GM12878 (cell line): ENCODE measurements at regions not wholly inside any gene's neighbourhood (a gene's known extent, or its start where the extent isn't known, plus 50 kb on each side); places are given as distances from the start of the nearest gene placed in this dataset.

Experiments used
- ATAC-seq: fragments of 200-7000 bp; cut with Tn5 transposase; 3 replicates; pipeline ENCODE4 v1.9.1; 2020; ENCODE audit warnings: mild to moderate bottlenecking, moderate library complexity
- BruUV-seq: library from RNA; stranded (reverse); fragments of 400-500 nt; replicated peaks from 2 replicates; lab custom pipeline; 2021; lab: Mats Ljungman, UMichigan
- CTCF ChIA-PET: fragments of 300-600 bp; sonication (Branson Sonifier 250); formaldehyde crosslinking; extraction: SDS; loops from one replicate; lab custom pipeline; 2021; ENCODE audit warnings: inconsistent platforms; lab: Yijun Ruan, JAX
- POLR2A ChIA-PET: fragments of 350-600 bp; formaldehyde crosslinking; extraction: SDS; loops from one replicate; lab custom pipeline; 2021; ENCODE audit warnings: inconsistent platforms; lab: Charles Lee
- RAD21 ChIA-PET: fragments of 300-600 bp; sonication (Branson Sonifier 250); formaldehyde crosslinking; loops from one replicate; lab custom pipeline; 2023; ENCODE audit warnings: antibody characterized with exemption; ENCODE audit not compliant: unreplicated experiment; lab: Charles Lee
- SMC1A ChIA-PET: fragments of 300-600 bp; sonication (Branson Sonifier 250); formaldehyde crosslinking; loops from one replicate; lab custom pipeline; 2023; ENCODE audit not compliant: unreplicated experiment, uncharacterized antibody; lab: Charles Lee
- DNase-seq: peaks from one replicate; pipeline ENCODE4 v3.0.0-alpha.2; 2011; ENCODE audit warnings: low read depth, low spot score
- FAIRE-seq: peaks from 3 replicates; lab custom pipeline; 2011; peaks lifted over from hg19 to GRCh38; lab: Jason Lieb, UNC
- H2AFZ ChIP-seq: 2 replicates; pipeline ENCODE4 v1.6.0; 2011; ENCODE audit warnings: low read depth, low read length, control low read depth; ENCODE audit not compliant: control insufficient read depth
- H3K27ac ChIP-seq: 2 replicates; pipeline ENCODE4 v1.5.1; 2011; ENCODE audit warnings: control low read depth; ENCODE audit not compliant: control insufficient read depth, insufficient read depth
- H3K27me3 ChIP-seq, 2 experiments: replicated peaks in 1 of 2; 2 replicates each; pipeline versions ENCODE4 v1.6.0 to v1.6.1; 2011; ENCODE audit warnings: low read length in 1 of 2; ENCODE audit not compliant: control insufficient read depth in 2 of 2, insufficient read depth in 2 of 2
- H3K36me3 ChIP-seq, 2 experiments: 2 replicates each; pipeline ENCODE4 v1.5.1; 2011; ENCODE audit warnings: low read length in 1 of 2; ENCODE audit not compliant: control insufficient read depth in 2 of 2, insufficient read depth in 2 of 2
- H3K4me1 ChIP-seq: 2 replicates; pipeline ENCODE4 v1.6.1; 2011; ENCODE audit warnings: mild to moderate bottlenecking, low read length, moderate library complexity, mixed read lengths; ENCODE audit not compliant: control insufficient read depth, insufficient read depth
- H3K4me2 ChIP-seq: 2 replicates; pipeline ENCODE4 v1.6.0; 2011; ENCODE audit warnings: control low read depth; ENCODE audit not compliant: control insufficient read depth, insufficient read depth
- H3K4me3 ChIP-seq: fragments of 200-600 bp; sonication (generic); 2 replicates; pipeline ENCODE4 v1.5.1; 2016
- H3K79me2 ChIP-seq: 2 replicates; pipeline ENCODE4 v1.6.0; 2011; ENCODE audit warnings: low read length; ENCODE audit not compliant: control insufficient read depth, insufficient read depth
- H3K9ac ChIP-seq: 2 replicates; pipeline ENCODE4 v1.8.0; 2011; ENCODE audit warnings: low read length, control low read depth, mixed read lengths; ENCODE audit not compliant: control insufficient read depth, insufficient read depth
- H3K9me3 ChIP-seq: replicated peaks from 3 replicates; pipeline ENCODE4 v1.5.1; 2011; ENCODE audit warnings: mild to moderate bottlenecking, low read length; ENCODE audit not compliant: control insufficient read depth, insufficient read depth
- H4K20me1 ChIP-seq: 2 replicates; pipeline ENCODE4 v1.6.0; 2011; ENCODE audit not compliant: control insufficient read depth, insufficient read depth
- CHD2 ChIP-seq: IDR thresholded peaks from 2 replicates; pipeline ENCODE4 v1.6.1; 2011; ENCODE audit warnings: low read depth, low read length, improper control_type of control experiment, borderline replicate concordance
- CREB1 ChIP-seq: IDR thresholded peaks from 2 replicates; pipeline ENCODE4 v1.6.1; 2012; ENCODE audit warnings: low read depth, mild to moderate bottlenecking, inconsistent platforms
- ELK1 ChIP-seq: IDR thresholded peaks from 2 replicates; pipeline ENCODE4 v1.6.1; 2012; ENCODE audit warnings: low read depth, low read length, improper control_type of control experiment
- FOXM1 ChIP-seq: IDR thresholded peaks from 2 replicates; pipeline ENCODE4 v1.6.1; 2012; ENCODE audit warnings: low read depth, mild to moderate bottlenecking, inconsistent platforms, low read length, moderate library complexity
- IKZF2 ChIP-seq, 2 experiments: fragments of 450-650 bp; IDR thresholded peaks; 2 replicates each; pipeline ENCODE4 v1.6.1; 2017; ENCODE audit warnings: mild to moderate bottlenecking in 2 of 2, moderate library complexity in 2 of 2
- IRF5 ChIP-seq: fragments of 450-650 bp; IDR thresholded peaks from 2 replicates; pipeline ENCODE4 v1.6.1; 2017; ENCODE audit warnings: borderline replicate concordance
- KDM1A ChIP-seq: fragments of 200-600 bp; sonication (generic); IDR thresholded peaks from 2 replicates; pipeline ENCODE4 v1.6.1; 2016; ENCODE audit warnings: borderline replicate concordance
- LARP7 ChIP-seq: fragments of 450-650 bp; IDR thresholded peaks from 2 replicates; pipeline ENCODE4 v1.6.1; 2017; ENCODE audit warnings: mild to moderate bottlenecking
- NFYA ChIP-seq: IDR thresholded peaks from 2 replicates; pipeline ENCODE4 v1.6.1; 2011; ENCODE audit warnings: low read depth, mild to moderate bottlenecking, low read length, improper control_type of control experiment, borderline replicate concordance
- RCOR1 ChIP-seq: conservative IDR thresholded peaks from 2 replicates; pipeline ENCODE4 v1.6.1; 2012; ENCODE audit warnings: low read depth, low read length, improper control_type of control experiment
- SMARCA5 ChIP-seq: fragments of 450-650 bp; IDR thresholded peaks from 2 replicates; pipeline ENCODE4 v1.6.1; 2017; ENCODE audit warnings: mild to moderate bottlenecking
- SPI1 ChIP-seq: IDR thresholded peaks from 2 replicates; pipeline ENCODE4 v1.6.1; 2011; ENCODE audit warnings: low read depth, mild to moderate bottlenecking, low read length, moderate library complexity, borderline replicate concordance; ENCODE audit not compliant: insufficient read depth
- WGBS: methylation state at CpG from one replicate; pipeline ENCODE4 v1.1.6; 2016; ENCODE audit warnings: low lambda C conversion rate; ENCODE audit not compliant: insufficient replicate concordance, insufficient coverage; ENCODE audit errors: missing lambda C conversion rate; 5-methylcytosine and 5-hydroxymethylcytosine counted together
- in situ Hi-C: fragments of 300-500 bp; cut with MboI; formaldehyde crosslinking; loops from 9 replicates; pipeline ENCODE4 v1.14.3; 2018; ENCODE audit warnings: mixed read lengths
- intact Hi-C: fragments of 100-400 bp; cut with micrococcal nuclease; formaldehyde crosslinking; loops from one replicate; pipeline ENCODE4 v1.14.2; 2022; ENCODE audit not compliant: unreplicated experiment
- TF ChIP-seq, protein P1 (sequence below): IDR thresholded peaks from 2 replicates; pipeline ENCODE4 v1.6.1; 2011; ENCODE audit warnings: low read depth, mild to moderate bottlenecking, low read length, moderate library complexity, borderline replicate concordance; ENCODE audit errors: extremely low read depth

- H3K4me1 ChIP-seq: no peaks in the 10 kb centered on the region
- in situ Hi-C loops: no loop called here
- no peak overlapping the region for H3K4me3 ChIP-seq
- POLR2A ChIA-PET: no interaction called here
- CTCF ChIA-PET: no interaction called here
- BruUV-seq: no TSS peak
- no peak overlapping the region for H3K9ac ChIP-seq
- FAIRE-seq (no peak), DNase-seq (no peak), ATAC-seq (no peak)
- 19% methylated on average over 3 of the region's 3 CpGs for WGBS
- 0 out of 4 replicates have a peak, but pooled peaks cover 0 to 3% of the 10 kb centered on the region in 2 experiments for H3K27me3 ChIP-seq
- no peak overlapping the region for H3K4me2 ChIP-seq
- H3K79me2 ChIP-seq: no peaks in the 10 kb centered on the region
- SMC1A ChIA-PET: no interaction called here
- no peaks in the 10 kb centered on the region for H3K9me3 ChIP-seq
- H3K27ac ChIP-seq: no peak overlapping the region
- no peaks in the 10 kb centered on the region for H3K36me3 ChIP-seq
- intact Hi-C loops: no loop called here
- RAD21 ChIA-PET: no interaction called here
- no peaks in the 10 kb centered on the region for H4K20me1 ChIP-seq
- TF ChIP-seq LARP7 (no peak), ELK1 (no peak), IKZF2 (IDR thresholded peaks at IDR 0.05) (no peak), NFYA (no peak), SMARCA5 (no peak), FOXM1 (no peak), RCOR1 (no peak), CREB1 (no peak), KDM1A (no peak), IRF5 (no peak), CHD2 (no peak), SPI1 (no peak)
- TF ChIP-seq, protein P1, sequence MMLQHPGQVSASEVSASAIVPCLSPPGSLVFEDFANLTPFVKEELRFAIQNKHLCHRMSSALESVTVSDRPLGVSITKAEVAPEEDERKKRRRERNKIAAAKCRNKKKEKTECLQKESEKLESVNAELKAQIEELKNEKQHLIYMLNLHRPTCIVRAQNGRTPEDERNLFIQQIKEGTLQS: no peak
- H2AFZ ChIP-seq: no peak overlapping the region
Observed at GRCh38 chr9:84500826-84501225, 160.3 kb upstream of the SLC28A3 start.
